Vagina (tissue), 2 donors: ENCODE measurements at regions not wholly inside any gene's neighbourhood (a gene's known extent, or its start where the extent isn't known, plus 50 kb on each side); places are given as distances from the start of the nearest gene placed in this dataset.

Experiments
- DNase-seq, 2 donors: peaks; one replicate each; pipeline ENCODE4 v3.0.0-alpha.2; 2017; ENCODE audit errors: extremely low spot score in 2 of 2
- H3K27ac ChIP-seq: fragments of 200-600 bp; sonication (generic); one replicate; pipeline ENCODE4 v1.5.1; 2019
- H3K27me3 ChIP-seq: fragments of 200-600 bp; sonication (generic); one replicate; pipeline ENCODE4 v1.5.1; 2019
- H3K36me3 ChIP-seq, 2 donors: fragments of 200-600 bp; sonication (generic); one replicate each; pipeline ENCODE4 v1.5.1; 2017 to 2019
- H3K4me1 ChIP-seq: fragments of 200-600 bp; sonication (generic); one replicate; pipeline ENCODE4 v1.5.1; 2019
- H3K4me3 ChIP-seq, 2 donors: fragments of 200-600 bp; sonication (generic); 1 replicate in 1 of 2; 2 replicates in 1 of 2; pipeline ENCODE4 v1.5.1; 2016 to 2019
- H3K9me3 ChIP-seq: fragments of 200-600 bp; sonication (generic); one replicate; pipeline ENCODE4 v1.5.1; 2019
- POLR2A ChIP-seq, 2 donors: fragments of 450-650 bp; IDR thresholded peaks; one replicate each; pipeline ENCODE4 v1.6.1; 2017; ENCODE audit warnings: antibody characterized with exemption in 2 of 2, mild to moderate bottlenecking in 2 of 2, moderate library complexity in 2 of 2
- POLR2AphosphoS5 ChIP-seq, 2 donors: sonication (generic); formaldehyde crosslinking; IDR thresholded peaks; one replicate each; pipeline ENCODE4 v1.9.0; 2017; ENCODE audit warnings: antibody characterized with exemption in 2 of 2, mild to moderate bottlenecking in 2 of 2, low read depth in 1 of 2; ENCODE audit not compliant: insufficient read depth in 1 of 2
- intact Hi-C: fragments of 100-400 bp; cut with DNase I; formaldehyde crosslinking; loops from one replicate; pipeline ENCODE4 v1.15.1; 2023
- TF ChIP-seq, protein P1 (sequence below), 3 experiments: fragments of 450-650 bp in 2 of 3; fragments of 200-600 bp in 1 of 3; sonication (generic) in 1 of 3; IDR thresholded peaks; one replicate each; pipeline ENCODE4 v1.5.1; 2017 to 2019; ENCODE audit warnings: antibody characterized with exemption in 3 of 3, mild to moderate bottlenecking in 2 of 3, moderate library complexity in 2 of 3

DNA sequence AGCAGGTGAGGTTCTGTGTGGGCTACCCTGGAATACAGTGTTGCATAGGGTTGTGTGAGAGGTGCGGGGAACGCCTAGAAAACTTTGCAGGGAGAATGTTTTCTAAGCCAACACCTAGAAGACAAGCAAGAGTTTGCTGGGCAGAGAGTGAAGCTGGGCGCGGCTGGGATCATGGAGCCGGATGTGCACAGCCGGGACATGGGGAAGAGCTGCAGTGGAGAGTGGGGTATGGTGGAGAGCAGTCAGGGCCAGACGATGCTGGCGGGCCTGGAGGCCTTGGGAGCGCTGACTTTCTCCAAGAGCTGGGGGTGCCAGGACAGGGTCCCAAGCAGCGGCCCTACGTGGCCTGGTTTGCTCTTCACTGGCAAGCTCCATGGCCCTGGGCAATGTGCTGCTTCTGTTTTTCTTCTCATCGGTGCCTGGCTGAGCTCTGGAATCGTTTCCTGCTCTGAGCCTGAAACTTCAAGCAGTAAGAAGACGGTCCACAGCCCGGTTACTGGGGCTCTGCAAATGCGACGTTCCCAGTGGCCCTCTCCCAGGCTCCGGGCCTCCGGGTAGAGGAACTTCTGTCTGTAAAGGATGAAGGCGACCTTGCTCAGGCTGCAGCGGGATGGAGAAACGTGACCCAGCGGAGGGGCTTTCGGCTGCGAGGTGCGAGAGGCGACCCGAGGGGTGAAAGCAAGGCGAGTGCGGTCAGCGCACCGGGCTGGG is 51.9 kb upstream of the CD34 start:
- intact Hi-C loops, result loop anchor here (5.0 kb wide), 3 partner anchors 61 to 136 kb away; no protein-coding TSS in a partner anchor
- no peaks in the 10 kb centered on the region for H3K36me3 ChIP-seq
- H3K27ac ChIP-seq, result peak overlapping the region; percentile 95
- peak; percentile 87 to 93 for DNase-seq
- no peaks in the 10 kb centered on the region for H3K9me3 ChIP-seq
- H3K27me3 ChIP-seq, result no peaks in the 10 kb centered on the region
- H3K4me3 ChIP-seq, result peak overlapping the region; percentile 59 to 69
- TF ChIP-seq POLR2AphosphoS5 (IDR thresholded peaks at IDR 0.05; ENCODE audit: insufficient read depth in 1 of 2, low read depth in 1 of 2), result no peak
- no peak for TF ChIP-seq POLR2A (IDR thresholded peaks at IDR 0.05)
- TF ChIP-seq, protein P1, sequence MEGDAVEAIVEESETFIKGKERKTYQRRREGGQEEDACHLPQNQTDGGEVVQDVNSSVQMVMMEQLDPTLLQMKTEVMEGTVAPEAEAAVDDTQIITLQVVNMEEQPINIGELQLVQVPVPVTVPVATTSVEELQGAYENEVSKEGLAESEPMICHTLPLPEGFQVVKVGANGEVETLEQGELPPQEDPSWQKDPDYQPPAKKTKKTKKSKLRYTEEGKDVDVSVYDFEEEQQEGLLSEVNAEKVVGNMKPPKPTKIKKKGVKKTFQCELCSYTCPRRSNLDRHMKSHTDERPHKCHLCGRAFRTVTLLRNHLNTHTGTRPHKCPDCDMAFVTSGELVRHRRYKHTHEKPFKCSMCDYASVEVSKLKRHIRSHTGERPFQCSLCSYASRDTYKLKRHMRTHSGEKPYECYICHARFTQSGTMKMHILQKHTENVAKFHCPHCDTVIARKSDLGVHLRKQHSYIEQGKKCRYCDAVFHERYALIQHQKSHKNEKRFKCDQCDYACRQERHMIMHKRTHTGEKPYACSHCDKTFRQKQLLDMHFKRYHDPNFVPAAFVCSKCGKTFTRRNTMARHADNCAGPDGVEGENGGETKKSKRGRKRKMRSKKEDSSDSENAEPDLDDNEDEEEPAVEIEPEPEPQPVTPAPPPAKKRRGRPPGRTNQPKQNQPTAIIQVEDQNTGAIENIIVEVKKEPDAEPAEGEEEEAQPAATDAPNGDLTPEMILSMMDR (IDR thresholded peaks at IDR 0.05), result no peak
- peaks cover 53% of the 10 kb centered on the region for H3K4me1 ChIP-seq
